ENCODE measurements at regions not wholly inside any gene's neighbourhood (a gene's known extent, or its start where the extent isn't known, plus 50 kb on each side); places are given as distances from the start of the nearest gene placed in this dataset.

GRCh38 chrX:8403988-8404387 lies 60.6 kb upstream of the VCX3B start:
- TF ChIP-seq CTCF (conservative IDR thresholded peaks at IDR 0.05; ENCODE audit: low read length) = no peak
- no peak for TF ChIP-seq EZH2phosphoT487 (IDR thresholded peaks at IDR 0.05; ENCODE audit: borderline replicate concordance, low read depth, low read length)

All from OCI-LY7 (cell line).